Osteoblast (primary cell): ENCODE measurements at regions not wholly inside any gene's neighbourhood (a gene's known extent, or its start where the extent isn't known, plus 50 kb on each side); places are given as distances from the start of the nearest gene placed in this dataset.

ENCODE experiments used
- DNase-seq: peaks from one replicate; pipeline ENCODE4 v3.0.0; 2011; ENCODE audit warnings: low spot score, mixed read lengths; ENCODE audit not compliant: insufficient read length; ENCODE audit errors: missing footprints
- H2AFZ ChIP-seq: 2 replicates; pipeline ENCODE4 v1.6.0; 2011; ENCODE audit warnings: mild to moderate bottlenecking, low read length
- H3K27ac ChIP-seq: 2 replicates; pipeline ENCODE4 v1.5.1; 2011; ENCODE audit warnings: mild to moderate bottlenecking, low read depth, low read length, moderate library complexity
- H3K27me3 ChIP-seq: 2 replicates; pipeline ENCODE4 v1.6.0; 2012; ENCODE audit warnings: mild to moderate bottlenecking, control low read depth, inconsistent platforms, low read length, moderate library complexity; ENCODE audit not compliant: insufficient read depth
- H3K36me3 ChIP-seq: 2 replicates; pipeline ENCODE4 v1.5.1; 2011; ENCODE audit warnings: mild to moderate bottlenecking, low read length, control low read depth, moderate library complexity; ENCODE audit not compliant: insufficient read depth
- H3K4me1 ChIP-seq: 2 replicates; pipeline ENCODE4 v1.5.1; 2011; ENCODE audit warnings: mild to moderate bottlenecking, low read length, control low read depth, moderate library complexity; ENCODE audit not compliant: insufficient read depth
- H3K4me2 ChIP-seq: 2 replicates; pipeline ENCODE4 v1.6.0; 2011; ENCODE audit warnings: mild to moderate bottlenecking, low read length; ENCODE audit not compliant: insufficient read depth
- H3K4me3 ChIP-seq: fragments of 200-600 bp; sonication (generic); 3 replicates; pipeline ENCODE4 v1.5.1; 2012; ENCODE audit warnings: mild to moderate bottlenecking, low read length, inconsistent platforms; ENCODE audit not compliant: insufficient read depth
- H3K79me2 ChIP-seq: 2 replicates; pipeline ENCODE4 v1.6.0; 2012; ENCODE audit warnings: mild to moderate bottlenecking, low read length, control low read depth, inconsistent platforms; ENCODE audit not compliant: insufficient read depth
- H3K9me3 ChIP-seq: 2 replicates; pipeline ENCODE4 v1.5.1; 2011; ENCODE audit warnings: low read depth, low read length, control low read depth
- H4K20me1 ChIP-seq: 2 replicates; pipeline ENCODE4 v1.6.0; 2012; ENCODE audit warnings: mild to moderate bottlenecking, low read length, control low read depth; ENCODE audit not compliant: insufficient read depth
- CTCF ChIP-seq: IDR thresholded peaks from 2 replicates; pipeline ENCODE4 v1.5.1; 2011; ENCODE audit warnings: mild to moderate bottlenecking, low read depth, low read length, moderate library complexity; ENCODE audit errors: extremely low read depth

- no peak for TF ChIP-seq CTCF
- no peak for DNase-seq
- no peak overlapping the region for H3K4me2 ChIP-seq
Observed at GRCh38 chr20:57959589-57959988, 249.8 kb upstream of the PMEPA1 start.

GRCh38 chr20:57959018-57959417 lies 249.2 kb upstream of the PMEPA1 start:
- Histone ChIP-seq H3K27me3 (no peaks in the 10 kb centered on the region), H2AFZ (no peak overlapping the region), H3K4me1 (peaks cover 11% of the 10 kb centered on the region), H3K79me2 (no peaks in the 10 kb centered on the region), H3K27ac (no peak overlapping the region), H3K4me3 (no peak overlapping the region), H3K9me3 (no peaks in the 10 kb centered on the region), H3K4me2 (no peak overlapping the region), H3K36me3 (no peaks in the 10 kb centered on the region), H4K20me1 (no peaks in the 10 kb centered on the region)
- TF ChIP-seq CTCF: no peak
- DNase-seq: no peak

More at GRCh38 chr20:57959589-57959988, 249.8 kb upstream of the PMEPA1 start:
- no peaks in the 10 kb centered on the region for H3K9me3 ChIP-seq
- H3K36me3 ChIP-seq: no peaks in the 10 kb centered on the region
- no peaks in the 10 kb centered on the region for H3K79me2 ChIP-seq
- no peak overlapping the region for H3K4me3 ChIP-seq
- H2AFZ ChIP-seq: no peak overlapping the region
- H4K20me1 ChIP-seq: no peaks in the 10 kb centered on the region
- H3K27me3 ChIP-seq: no peaks in the 10 kb centered on the region
- no peak overlapping the region for H3K27ac ChIP-seq
- peaks cover 12% of the 10 kb centered on the region for H3K4me1 ChIP-seq

- no peaks in the 10 kb centered on the region for H4K20me1 ChIP-seq
- no peaks in the 10 kb centered on the region for H3K36me3 ChIP-seq
- H3K4me1 ChIP-seq: peaks cover 17% of the 10 kb centered on the region
- H3K4me3 ChIP-seq: no peak overlapping the region
- H3K4me2 ChIP-seq: no peak overlapping the region
- no peaks in the 10 kb centered on the region for H3K79me2 ChIP-seq
- no peaks in the 10 kb centered on the region for H3K27me3 ChIP-seq
- H3K9me3 ChIP-seq: no peaks in the 10 kb centered on the region
- TF ChIP-seq CTCF: no peak
- H3K27ac ChIP-seq: no peak overlapping the region
- H2AFZ ChIP-seq: no peak overlapping the region
- no peak for DNase-seq
Observed at GRCh38 chr20:57958050-57958420, 248.2 kb upstream of the PMEPA1 start.

GRCh38 chr20:57957411-57958049 lies 247.7 kb upstream of the PMEPA1 start:
- Histone ChIP-seq H3K36me3 (no peaks in the 10 kb centered on the region), H3K79me2 (no peaks in the 10 kb centered on the region), H3K4me3 (no peak overlapping the region), H3K27me3 (no peaks in the 10 kb centered on the region), H4K20me1 (no peaks in the 10 kb centered on the region), H3K4me2 (no peak overlapping the region), H2AFZ (no peak overlapping the region), H3K27ac (peak overlapping the region; percentile 53), H3K4me1 (peaks cover 17% of the 10 kb centered on the region), H3K9me3 (no peaks in the 10 kb centered on the region)
- DNase-seq: peak; percentile 77
- no peak for TF ChIP-seq CTCF
